Right renal cortex interstitium (tissue), 3 donors: ENCODE measurements at regions not wholly inside any gene's neighbourhood (a gene's known extent, or its start where the extent isn't known, plus 50 kb on each side); places are given as distances from the start of the nearest gene placed in this dataset.
"Not testable (repeated sequence)": the region's sequence is repeated elsewhere in the genome, so short reads cannot be mapped to it uniquely, and the experiment has no call there.

ENCODE experiments used
- DNase-seq, 3 donors: peaks; one replicate each; pipeline ENCODE4 v3.0.0-alpha.2; 2013; ENCODE audit warnings: low read depth in 3 of 3, low spot score in 2 of 3

DNA sequence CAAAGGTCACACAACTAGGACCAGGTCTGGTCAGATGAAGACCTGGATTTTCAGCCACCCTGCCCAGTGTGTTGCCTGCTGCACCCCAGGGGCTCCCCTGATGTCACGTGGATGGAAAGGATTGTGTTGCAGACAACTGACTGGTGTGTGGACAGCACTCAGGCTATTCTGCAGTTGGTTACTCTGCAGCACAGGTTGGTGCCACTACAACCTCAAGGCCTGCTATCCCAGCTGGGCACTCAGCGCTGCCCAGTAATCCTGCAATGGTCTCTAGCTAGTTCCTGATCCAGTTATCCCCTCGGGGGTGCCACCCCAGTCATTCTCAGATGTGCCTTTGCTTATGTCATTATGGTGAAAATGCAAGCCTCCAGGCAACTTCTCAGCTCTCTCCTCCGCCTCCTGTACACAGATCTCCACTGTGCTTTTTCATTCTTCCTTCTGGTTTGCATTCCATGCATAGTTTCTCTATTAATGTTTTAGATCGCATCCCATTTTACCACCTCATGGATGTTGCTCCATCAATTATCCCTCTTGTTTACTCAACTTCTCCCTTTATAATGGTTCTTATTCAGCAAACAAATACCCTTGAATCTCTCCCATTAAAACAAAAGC is 503.2 kb upstream of the CAMK1G start:
- DNase-seq: no peak

- no peak for DNase-seq
Measured at GRCh38 chr1:209086486-209087192, 496.9 kb upstream of the CAMK1G start.

- DNase-seq: no peak
Measured at GRCh38 chr1:209094384-209094783, 489.1 kb upstream of the CAMK1G start.

- no peak for DNase-seq
Measured at GRCh38 chr1:209095627-209096595, 487.6 kb upstream of the CAMK1G start.

GRCh38 chr1:209100460-209100859 is 483.1 kb upstream of the CAMK1G start:
- no peak for DNase-seq

- DNase-seq: no peak
Measured at GRCh38 chr1:209101106-209101505, 482.4 kb upstream of the CAMK1G start.

DNA sequence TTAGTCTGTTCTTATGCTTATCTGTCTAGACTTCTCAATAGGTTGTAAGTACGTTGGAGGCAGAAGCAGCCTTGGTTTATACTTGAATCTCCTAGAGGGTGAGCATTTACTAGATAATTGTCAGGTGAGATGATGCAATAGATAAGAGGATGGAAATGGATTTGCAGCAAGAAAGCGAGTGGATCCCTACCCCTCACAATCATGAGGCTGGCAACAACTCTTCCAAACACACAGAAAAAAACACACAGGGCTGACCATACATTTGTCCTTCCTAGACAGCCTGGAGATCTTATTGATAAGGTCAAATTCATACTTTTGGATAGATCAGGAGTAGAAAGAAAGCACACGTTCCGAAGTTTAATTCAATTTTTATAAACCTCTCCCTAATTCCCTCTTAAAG is 481.4 kb upstream of the CAMK1G start:
- DNase-seq: no peak

DNA sequence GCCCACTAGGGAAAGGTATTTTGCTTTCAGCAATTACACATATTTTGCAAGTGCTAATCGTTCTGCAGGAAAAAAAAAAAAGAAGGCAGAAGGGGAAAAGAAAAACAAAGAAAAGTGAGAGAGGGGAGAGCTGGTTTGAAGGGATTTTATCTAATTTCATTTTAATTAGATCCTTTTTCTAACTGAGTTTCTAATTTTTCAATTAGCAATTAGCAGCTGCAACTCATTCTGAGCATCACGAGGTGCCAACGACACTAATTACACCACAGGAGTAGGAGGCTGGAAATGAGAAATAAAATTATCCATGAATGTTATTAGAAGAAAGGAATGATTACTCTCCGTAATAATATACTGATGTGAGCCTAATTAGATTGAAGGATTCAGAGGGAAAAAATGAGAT is 481.0 kb upstream of the CAMK1G start:
- DNase-seq: no peak

DNA sequence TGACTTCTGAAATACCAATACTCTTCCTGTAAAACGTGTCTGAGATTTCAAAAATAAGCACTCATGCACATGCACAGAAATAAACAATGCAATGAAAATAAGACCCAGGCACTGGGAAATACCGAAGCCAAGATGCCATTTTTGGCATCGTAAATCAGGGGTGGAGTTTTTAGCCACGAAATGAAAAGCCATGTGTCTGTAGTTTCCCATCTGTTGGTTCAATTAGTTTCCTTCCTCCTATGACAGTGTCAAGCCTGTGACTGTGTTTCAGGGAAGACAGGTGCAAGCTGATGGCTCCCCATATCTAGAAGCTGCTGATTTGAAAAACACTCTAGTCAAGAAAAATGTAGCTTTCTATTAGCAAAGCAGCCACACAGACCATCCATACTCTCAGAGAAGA is 480.4 kb upstream of the CAMK1G start:
- no peak for DNase-seq

DNA sequence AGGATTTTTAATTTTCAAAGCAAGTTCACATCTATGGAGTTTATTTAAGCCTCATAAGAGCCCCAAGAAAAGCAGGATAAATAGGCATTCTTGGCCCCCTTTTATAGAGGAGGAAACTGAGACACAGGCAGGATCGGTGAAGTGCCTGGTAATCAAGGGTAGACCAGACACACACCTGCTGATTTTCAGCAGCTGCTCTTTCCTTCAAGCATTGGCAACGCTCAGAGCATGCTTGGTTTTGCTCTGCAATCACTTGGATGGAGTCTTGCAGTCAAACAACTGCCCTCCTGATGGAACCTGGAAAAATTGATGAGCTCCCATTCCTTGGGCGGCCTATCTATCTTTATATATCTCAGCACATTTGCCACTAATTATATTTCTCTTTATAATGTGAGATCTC is 478.9 kb upstream of the CAMK1G start:
- no peak for DNase-seq

DNA sequence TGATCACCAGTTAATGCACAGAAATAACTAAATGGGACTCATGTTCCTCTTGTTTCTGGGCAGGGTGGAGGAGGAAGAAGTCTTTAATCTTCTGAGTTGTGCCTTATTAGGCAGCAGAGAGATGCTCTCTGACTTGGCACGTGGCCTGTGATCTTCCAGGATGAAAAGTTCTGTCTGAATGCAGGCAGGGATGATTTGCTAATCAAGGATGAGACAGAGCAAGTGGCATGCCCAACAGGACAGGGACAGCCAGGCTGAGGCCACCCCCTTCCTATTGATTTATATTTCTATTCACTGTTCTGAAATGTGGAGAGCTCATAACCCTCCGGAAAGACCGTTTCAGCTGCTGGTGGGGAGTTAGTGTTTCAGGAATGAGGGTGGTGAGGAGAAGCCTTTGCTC is 477.8 kb upstream of the CAMK1G start:
- DNase-seq: no peak

- no peak for DNase-seq
Measured at GRCh38 chr1:209106237-209106741, 477.2 kb upstream of the CAMK1G start.

GRCh38 chr1:209106861-209107260 is 476.7 kb upstream of the CAMK1G start:
- DNase-seq: no peak

- DNase-seq: no peak
Measured at GRCh38 chr1:209107535-209107934, 476.0 kb upstream of the CAMK1G start.

GRCh38 chr1:209109001-209109785 is 474.3 kb upstream of the CAMK1G start:
- DNase-seq: no peak

DNA sequence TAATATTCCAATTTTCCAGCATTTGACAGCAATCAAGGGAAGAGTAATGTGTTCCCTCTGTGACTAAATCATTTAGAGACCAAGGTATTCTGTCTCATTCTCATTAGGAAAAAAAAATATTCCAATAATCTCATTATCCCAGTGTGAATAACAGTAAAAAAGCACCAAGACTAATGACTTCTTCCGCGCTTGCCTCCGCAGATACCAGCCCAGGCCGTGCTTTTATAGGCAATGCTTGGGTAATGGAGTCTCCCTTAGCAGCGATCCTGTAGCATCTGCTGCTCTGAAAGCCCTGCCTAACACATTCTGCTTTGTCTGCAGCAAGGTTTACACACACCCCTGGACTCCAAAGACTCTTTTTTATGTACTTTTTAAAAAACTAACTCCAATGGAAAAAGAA is 470.0 kb upstream of the CAMK1G start:
- no peak for DNase-seq

GRCh38 chr1:209116705-209117104 is 466.8 kb upstream of the CAMK1G start:
- no peak for DNase-seq

DNA sequence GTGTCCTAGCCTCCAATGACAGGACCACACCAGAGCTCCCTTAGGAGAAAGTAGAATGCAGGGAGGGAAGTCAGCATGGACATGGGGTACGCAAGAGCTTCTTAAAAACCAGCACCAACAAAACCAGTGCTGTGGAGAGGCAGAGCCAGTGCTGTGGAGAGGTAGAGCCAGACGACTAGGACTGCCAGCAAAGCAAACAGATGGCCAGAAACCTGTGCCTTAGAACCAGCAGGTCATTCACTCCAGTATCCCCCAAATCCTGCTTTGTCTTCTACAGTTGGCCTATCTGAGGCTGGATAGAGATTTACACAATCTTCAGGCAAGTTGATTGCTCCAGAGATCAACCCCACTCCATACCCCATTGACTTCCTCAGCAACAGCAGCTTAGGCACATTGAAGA is 459.9 kb upstream of the CAMK1G start:
- no peak for DNase-seq

DNA sequence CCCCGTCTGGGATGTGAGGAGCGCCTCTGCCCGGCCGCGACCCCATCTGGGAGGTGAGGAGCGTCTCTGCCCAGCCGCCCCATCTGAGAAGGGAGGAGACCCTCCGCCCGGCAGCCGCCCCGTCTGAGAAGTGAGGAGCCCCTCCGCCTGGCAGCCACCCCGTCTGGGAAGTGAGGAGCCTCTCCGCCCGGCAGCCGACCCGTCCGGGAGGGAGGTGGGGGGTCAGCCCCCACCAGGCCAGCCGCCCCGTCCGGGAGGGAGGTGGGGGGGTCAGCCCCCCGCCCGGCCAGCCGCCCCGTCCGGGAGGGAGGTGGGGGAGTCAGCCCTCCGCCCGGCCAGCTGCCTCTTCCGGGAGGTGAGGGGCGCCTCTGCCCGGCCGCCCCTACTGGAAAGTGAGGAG is 454.4 kb upstream of the CAMK1G start:
- not testable (repeated sequence) for DNase-seq

- no peak for DNase-seq
Measured at GRCh38 chr1:209130886-209131285, 452.6 kb upstream of the CAMK1G start.
